Esophagus muscularis mucosa (tissue), 4 donors: ENCODE measurements at regions not wholly inside any gene's neighbourhood (a gene's known extent, or its start where the extent isn't known, plus 50 kb on each side); places are given as distances from the start of the nearest gene placed in this dataset.

Experiments
- DNase-seq: peaks from one replicate; pipeline ENCODE4 v3.0.0-alpha.2; 2017; ENCODE audit errors: extremely low spot score
- H3K27ac ChIP-seq, 4 donors: fragments of 200-600 bp; sonication (generic); replicated peaks in 1 of 4; 1 replicate in 3 of 4; 2 replicates in 1 of 4; pipeline ENCODE4 v1.5.1; 2016 to 2019; ENCODE audit warnings: mild to moderate bottlenecking in 1 of 4
- H3K27me3 ChIP-seq, 4 donors: fragments of 200-600 bp; sonication (generic); one replicate each; pipeline versions ENCODE4 v1.5.1 to v1.6.0; 2016 to 2019
- H3K36me3 ChIP-seq, 4 donors: fragments of 200-600 bp; sonication (generic); one replicate each; pipeline ENCODE4 v1.5.1; 2016 to 2019
- H3K4me1 ChIP-seq, 4 donors: fragments of 200-600 bp; sonication (generic); one replicate each; pipeline ENCODE4 v1.5.1; 2016 to 2019
- H3K4me3 ChIP-seq, 4 donors: fragments of 200-600 bp; sonication (generic); 1 replicate in 2 of 4; 2 replicates in 2 of 4; pipeline ENCODE4 v1.5.1; 2016 to 2019; ENCODE audit warnings: mild to moderate bottlenecking in 4 of 4, moderate library complexity in 1 of 4
- H3K9me3 ChIP-seq, 4 donors: fragments of 200-600 bp; sonication (generic); 1 replicate in 3 of 4; 2 replicates in 1 of 4; pipeline ENCODE4 v1.5.1; 2016 to 2019
- EP300 ChIP-seq: sonication (generic); formaldehyde crosslinking; IDR thresholded peaks from one replicate; pipeline ENCODE4 v1.6.1; 2017; ENCODE audit warnings: antibody characterized with exemption
- POLR2A ChIP-seq: fragments of 450-650 bp; IDR thresholded peaks from one replicate; pipeline ENCODE4 v1.6.1; 2017; ENCODE audit warnings: antibody characterized with exemption, moderate library complexity, mild to moderate bottlenecking, low read depth
- POLR2AphosphoS5 ChIP-seq, 2 donors: sonication (generic); formaldehyde crosslinking; IDR thresholded peaks; one replicate each; pipeline ENCODE4 v1.6.1; 2017; ENCODE audit warnings: antibody characterized with exemption in 2 of 2
- WGBS: methylation state at CpG from one replicate; pipeline ENCODE4 v1.1.5; 2018; 5-methylcytosine and 5-hydroxymethylcytosine counted together
- intact Hi-C: fragments of 100-400 bp; cut with DNase I; formaldehyde crosslinking; loops from one replicate; pipeline ENCODE4 v1.15.1; 2023
- TF ChIP-seq, protein P1 (sequence below), 3 experiments: fragments of 200-600 bp in 2 of 3; fragments of 450-650 bp in 1 of 3; sonication (generic) in 2 of 3; IDR thresholded peaks; one replicate each; pipeline ENCODE4 v1.5.1; 2017 to 2019; ENCODE audit warnings: antibody characterized with exemption in 3 of 3, mild to moderate bottlenecking in 2 of 3, moderate library complexity in 1 of 3

DNA sequence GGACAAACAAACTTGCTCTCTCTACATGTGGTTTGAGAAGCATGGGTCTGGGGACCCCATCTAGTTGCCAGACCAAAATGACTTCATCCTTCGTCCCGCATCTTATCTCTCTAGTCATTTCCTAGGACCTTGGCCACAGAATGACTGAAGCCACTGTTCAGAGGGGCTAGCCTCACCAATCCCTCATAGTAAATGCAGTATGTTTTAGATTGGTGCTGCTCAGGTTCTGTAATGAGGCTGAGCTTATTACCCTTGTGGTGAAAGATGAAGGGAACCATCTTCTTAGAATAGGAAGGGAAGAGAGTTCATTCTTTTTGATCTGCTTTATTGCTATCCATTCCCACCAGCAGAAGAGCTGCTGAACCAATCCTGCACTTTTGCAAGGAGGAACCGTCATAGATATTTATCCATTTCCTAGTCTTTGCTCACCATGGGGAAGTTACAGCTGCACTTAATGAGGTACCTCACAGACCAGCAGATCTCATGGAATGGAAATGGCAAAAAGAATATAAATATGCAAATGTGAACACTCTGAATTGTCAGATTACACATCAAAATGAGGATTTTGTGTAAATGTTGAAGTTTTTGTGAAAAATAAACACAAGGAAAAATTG, 436.7 kb downstream of the LPIN1 start:
- no peak for DNase-seq
- no peaks in the 10 kb centered on the region for H3K27me3 ChIP-seq
- H3K9me3 ChIP-seq = no peaks in the 10 kb centered on the region
- H3K4me3 ChIP-seq = no peak overlapping the region
- peaks cover 0 to 5% (median under 1%) of the 10 kb centered on the region in 4 donors for H3K4me1 ChIP-seq
- WGBS = 92% methylated on average over 3 of the region's 3 CpGs
- intact Hi-C loops = no loop called here
- no peaks in the 10 kb centered on the region for H3K36me3 ChIP-seq
- H3K27ac ChIP-seq = no peak overlapping the region
- TF ChIP-seq POLR2AphosphoS5 (IDR thresholded peaks at IDR 0.05) = no peak
- TF ChIP-seq POLR2A = no peak

DNA sequence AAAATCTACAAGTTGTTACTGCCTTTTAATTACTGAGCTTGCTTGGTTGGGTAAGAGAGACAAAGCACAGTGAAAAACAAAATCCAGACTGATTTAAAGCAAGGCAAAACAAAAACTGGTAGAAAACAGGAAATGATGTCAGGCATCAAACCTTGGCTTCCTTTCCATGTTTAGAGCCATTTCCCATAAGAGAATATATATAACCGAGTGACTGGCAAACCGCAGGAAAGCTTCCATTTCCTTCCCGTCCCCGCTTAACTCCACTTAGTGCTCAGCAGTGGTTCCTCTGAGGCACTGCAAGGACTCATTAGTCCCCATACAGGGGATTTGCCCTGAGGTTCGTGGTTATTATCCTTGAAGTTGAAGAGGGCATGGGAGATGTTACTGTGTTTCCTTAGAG, 446.3 kb downstream of the LPIN1 start:
- 76% methylated on average over 5 of the region's 5 CpGs for WGBS

DNA sequence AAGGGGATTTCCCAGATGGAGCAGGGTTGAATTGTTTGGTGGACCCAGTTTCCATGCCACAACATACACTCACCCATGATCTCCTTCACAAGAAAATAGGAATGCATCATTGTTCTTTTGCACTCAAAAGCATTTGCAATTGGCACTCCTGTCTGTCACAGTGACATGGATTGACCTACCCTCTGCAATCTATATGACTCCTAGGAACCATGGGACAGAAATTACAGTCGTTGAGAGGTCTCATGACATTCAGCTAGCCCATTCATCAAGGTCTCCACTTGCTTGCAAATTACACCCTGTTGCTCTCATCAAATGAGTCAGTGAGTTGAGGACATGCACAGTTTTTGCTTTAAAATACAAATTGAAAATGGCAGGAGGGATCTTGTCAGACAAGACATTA, 448.5 kb downstream of the LPIN1 start:
- peaks cover 0 to 3% (median 0%) of the 10 kb centered on the region in 4 donors for H3K27me3 ChIP-seq
- H3K27ac ChIP-seq = no peak overlapping the region
- no peaks in the 10 kb centered on the region for H3K36me3 ChIP-seq
- intact Hi-C loops = no loop called here
- WGBS = 91% methylated on average over 1 of the region's 1 CpG
- H3K4me3 ChIP-seq = no peak overlapping the region
- H3K4me1 ChIP-seq = peaks cover under 1 to 8% (median 5%) of the 10 kb centered on the region in 4 donors
- H3K9me3 ChIP-seq = peaks cover 0 to 9% (median 1%) of the 10 kb centered on the region in 4 donors
- no peak for DNase-seq
- TF ChIP-seq EP300 (no peak), POLR2AphosphoS5 (IDR thresholded peaks at IDR 0.05) (no peak), POLR2A (no peak)
- TF ChIP-seq, protein P1, sequence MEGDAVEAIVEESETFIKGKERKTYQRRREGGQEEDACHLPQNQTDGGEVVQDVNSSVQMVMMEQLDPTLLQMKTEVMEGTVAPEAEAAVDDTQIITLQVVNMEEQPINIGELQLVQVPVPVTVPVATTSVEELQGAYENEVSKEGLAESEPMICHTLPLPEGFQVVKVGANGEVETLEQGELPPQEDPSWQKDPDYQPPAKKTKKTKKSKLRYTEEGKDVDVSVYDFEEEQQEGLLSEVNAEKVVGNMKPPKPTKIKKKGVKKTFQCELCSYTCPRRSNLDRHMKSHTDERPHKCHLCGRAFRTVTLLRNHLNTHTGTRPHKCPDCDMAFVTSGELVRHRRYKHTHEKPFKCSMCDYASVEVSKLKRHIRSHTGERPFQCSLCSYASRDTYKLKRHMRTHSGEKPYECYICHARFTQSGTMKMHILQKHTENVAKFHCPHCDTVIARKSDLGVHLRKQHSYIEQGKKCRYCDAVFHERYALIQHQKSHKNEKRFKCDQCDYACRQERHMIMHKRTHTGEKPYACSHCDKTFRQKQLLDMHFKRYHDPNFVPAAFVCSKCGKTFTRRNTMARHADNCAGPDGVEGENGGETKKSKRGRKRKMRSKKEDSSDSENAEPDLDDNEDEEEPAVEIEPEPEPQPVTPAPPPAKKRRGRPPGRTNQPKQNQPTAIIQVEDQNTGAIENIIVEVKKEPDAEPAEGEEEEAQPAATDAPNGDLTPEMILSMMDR (IDR thresholded peaks at IDR 0.05) = no peak

More for the DNA sequence above, 446.3 kb downstream of the LPIN1 start:
- TF ChIP-seq, protein P1 (IDR thresholded peaks at IDR 0.05) = no peak
- TF ChIP-seq POLR2AphosphoS5 (IDR thresholded peaks at IDR 0.05) (peak; percentile 9 to 32), EP300 (no peak), POLR2A (no peak)
- no peaks in the 10 kb centered on the region for H3K4me1 ChIP-seq
- peak overlapping the region in 1 of 4 donors; percentile 38 for H3K27ac ChIP-seq
- peaks cover 0 to 8% (median 1%) of the 10 kb centered on the region in 4 donors for H3K9me3 ChIP-seq
- no peaks in the 10 kb centered on the region for H3K27me3 ChIP-seq
- intact Hi-C loops = no loop called here
- DNase-seq = no peak
- no peak overlapping the region for H3K4me3 ChIP-seq
- H3K36me3 ChIP-seq = no peaks in the 10 kb centered on the region

DNA sequence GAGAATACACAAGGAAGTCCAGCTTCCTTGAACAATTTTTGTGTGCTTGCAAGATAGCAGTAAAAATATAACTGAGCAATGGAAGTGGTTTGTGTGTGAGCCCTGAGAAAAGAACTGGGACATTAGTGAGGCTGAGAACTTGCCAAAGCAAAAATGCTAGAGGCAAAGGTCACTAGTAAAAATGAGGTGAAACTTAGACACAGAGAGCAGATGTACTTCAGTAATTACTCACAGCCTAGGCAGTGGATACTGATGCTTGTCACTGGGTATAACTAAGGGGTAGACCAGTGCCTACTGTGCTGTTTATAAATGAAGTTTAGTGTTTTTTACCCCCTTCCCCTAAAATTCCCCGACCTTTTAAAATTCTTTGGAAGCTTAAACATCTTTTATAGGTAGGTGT, 450.1 kb downstream of the LPIN1 start:
- H3K27me3 ChIP-seq = peaks cover 0 to 3% (median 0%) of the 10 kb centered on the region in 4 donors
- H3K27ac ChIP-seq = no peak overlapping the region
- no peaks in the 10 kb centered on the region for H3K36me3 ChIP-seq
- no peak overlapping the region for H3K4me3 ChIP-seq
- peaks cover 0 to 9% (median 1%) of the 10 kb centered on the region in 4 donors for H3K9me3 ChIP-seq
- peaks cover 6 to 9% (median 9%) of the 10 kb centered on the region in 4 donors for H3K4me1 ChIP-seq
- intact Hi-C loops = no loop called here
- TF ChIP-seq, protein P1 (IDR thresholded peaks at IDR 0.05) = no peak
- TF ChIP-seq POLR2A = no peak
- no peak for TF ChIP-seq EP300
- TF ChIP-seq POLR2AphosphoS5 (IDR thresholded peaks at IDR 0.05) = no peak
- WGBS = 71% methylated on average over 1 of the region's 1 CpG
- DNase-seq = no peak

DNA sequence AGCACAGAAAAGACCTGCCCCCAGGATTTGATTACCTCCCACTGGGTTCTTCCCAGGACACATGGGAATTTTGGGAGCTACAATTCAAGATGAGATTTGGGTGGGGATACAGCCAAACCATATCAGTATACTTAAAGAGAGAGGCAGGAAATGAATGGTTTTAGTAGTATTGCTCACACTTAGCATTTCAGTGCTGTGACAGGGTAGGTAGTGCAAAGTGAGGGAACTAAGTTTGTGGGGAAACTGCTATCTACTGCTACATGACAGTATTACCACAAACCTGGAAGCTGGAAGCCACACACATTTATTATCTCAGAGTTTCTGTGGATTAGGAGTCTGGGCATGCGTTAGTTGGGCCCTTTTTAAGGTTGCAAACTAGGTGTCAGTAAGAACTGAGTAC, 450.7 kb downstream of the LPIN1 start:
- intact Hi-C loops = no loop called here

More for the DNA sequence above, 450.7 kb downstream of the LPIN1 start:
- TF ChIP-seq EP300 (no peak), POLR2A (no peak), POLR2AphosphoS5 (IDR thresholded peaks at IDR 0.05) (no peak)
- TF ChIP-seq, protein P1 (IDR thresholded peaks at IDR 0.05) = no peak
- Histone ChIP-seq H3K27ac (no peak overlapping the region), H3K36me3 (no peaks in the 10 kb centered on the region), H3K27me3 (peaks cover 0 to 3% (median 0%) of the 10 kb centered on the region in 4 donors), H3K4me3 (no peak overlapping the region), H3K9me3 (peaks cover 0 to 9% (median 1%) of the 10 kb centered on the region in 4 donors), H3K4me1 (peaks cover 6 to 11% (median 9%) of the 10 kb centered on the region in 4 donors)
- DNase-seq = no peak
- 89% methylated on average over 1 of the region's 1 CpG for WGBS
